Right renal cortex interstitium (tissue), 3 donors: ENCODE measurements at regions not wholly inside any gene's neighbourhood (a gene's known extent, or its start where the extent isn't known, plus 50 kb on each side); places are given as distances from the start of the nearest gene placed in this dataset.
A peak's percentile ranks its signal among the peaks of the same experiment; 100 is the strongest.

Experiments
- DNase-seq, 3 donors: peaks; one replicate each; pipeline ENCODE4 v3.0.0-alpha.2; 2013; ENCODE audit warnings: low read depth in 3 of 3, low spot score in 2 of 3

DNA sequence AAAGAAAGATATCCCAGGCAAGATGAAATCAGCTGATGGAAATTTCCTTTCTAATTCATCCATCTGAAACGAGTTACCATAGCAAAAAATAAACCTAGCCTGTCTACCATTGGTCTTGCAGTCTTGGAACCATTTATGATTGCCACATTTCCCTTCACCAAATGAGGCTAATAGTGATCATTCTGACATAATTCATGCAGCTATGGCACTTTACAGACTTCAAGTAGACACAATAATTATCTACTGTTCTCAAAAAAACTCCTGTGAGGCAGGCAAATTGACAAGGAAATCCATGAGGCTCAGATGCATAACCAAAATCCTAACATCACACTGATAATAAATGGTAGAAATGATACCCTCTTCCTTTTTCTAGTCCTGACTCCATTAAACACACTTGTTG lies 1669.7 kb upstream of the LRRTM1 start:
- DNase-seq = no peak

DNA sequence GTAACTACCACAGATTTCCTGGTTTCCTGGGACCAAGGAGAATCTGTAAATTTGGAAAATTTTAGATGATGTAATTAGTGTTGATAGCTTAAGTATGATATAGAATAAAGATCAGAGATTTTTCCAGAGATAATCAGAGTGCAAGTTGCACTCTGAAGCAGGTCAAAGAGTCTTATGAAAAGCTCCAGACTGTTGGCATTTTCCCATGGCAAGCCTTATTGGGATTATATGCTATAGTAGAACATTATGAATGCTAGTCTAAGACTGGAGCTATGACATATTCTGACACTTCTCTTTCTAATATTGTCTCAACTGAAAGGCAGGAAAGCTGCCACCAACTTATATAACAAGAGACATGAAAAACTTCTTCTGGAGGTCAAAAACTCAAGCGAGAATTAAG lies 1638.3 kb upstream of the LRRTM1 start:
- no peak for DNase-seq

DNA sequence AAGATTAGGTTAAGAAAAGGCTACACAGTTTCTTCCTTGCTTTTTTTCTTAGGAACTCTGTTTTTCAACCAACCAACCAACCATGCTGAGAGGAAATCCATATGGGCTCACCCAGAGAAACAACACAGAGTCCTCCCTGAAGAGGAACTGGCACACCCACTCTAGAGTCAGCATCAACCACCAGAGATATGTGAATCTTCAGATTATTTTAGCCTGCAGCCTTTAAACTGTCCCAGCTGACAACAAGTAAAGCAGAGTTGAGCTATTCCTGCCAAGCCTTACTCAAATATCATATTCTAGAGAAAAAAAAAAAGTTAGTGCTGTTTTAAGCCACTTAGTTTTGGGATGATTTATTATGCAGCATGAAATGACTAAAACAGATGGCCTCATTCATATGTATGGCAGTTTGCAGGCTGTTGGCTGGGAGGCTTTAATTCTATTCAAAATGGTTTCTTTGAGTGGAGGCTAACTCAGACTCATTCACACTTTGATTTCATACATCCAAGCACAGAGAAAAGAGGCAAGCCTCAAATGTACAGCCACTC lies 1637.7 kb upstream of the LRRTM1 start:
- no peak for DNase-seq

DNA sequence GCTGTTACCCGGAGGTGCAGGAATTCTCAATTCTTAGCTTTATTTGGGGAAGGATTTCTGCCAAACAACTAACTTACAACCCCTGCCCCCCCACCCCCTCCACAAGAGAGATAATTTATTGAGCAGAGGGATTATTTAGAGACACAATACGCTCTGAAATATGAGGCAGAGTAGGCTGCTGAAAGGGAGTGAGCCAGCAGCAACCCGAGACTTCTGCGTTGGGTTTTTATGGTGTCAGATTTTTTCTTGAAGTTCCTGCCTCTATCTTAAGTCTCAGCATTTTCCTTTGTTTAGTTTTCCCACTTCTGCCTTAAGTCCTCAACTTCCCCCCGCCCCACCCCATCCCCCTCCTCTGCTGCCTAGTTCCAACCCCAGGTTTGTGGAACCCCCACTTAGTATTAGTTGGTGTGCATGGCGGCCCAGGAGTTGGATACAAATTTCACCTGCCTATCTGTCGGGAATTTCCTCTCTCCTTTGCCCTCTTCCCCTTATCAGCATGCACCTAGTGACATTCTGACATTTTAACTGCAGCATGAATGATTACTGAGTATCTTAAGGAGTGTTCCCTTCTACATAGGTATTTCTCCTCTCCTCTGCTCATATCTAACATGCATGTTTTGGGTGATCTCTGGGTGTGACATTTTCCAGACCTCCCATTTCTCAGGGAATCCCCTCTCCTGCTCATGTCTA lies 1635.9 kb upstream of the LRRTM1 start:
- no peak for DNase-seq

DNA sequence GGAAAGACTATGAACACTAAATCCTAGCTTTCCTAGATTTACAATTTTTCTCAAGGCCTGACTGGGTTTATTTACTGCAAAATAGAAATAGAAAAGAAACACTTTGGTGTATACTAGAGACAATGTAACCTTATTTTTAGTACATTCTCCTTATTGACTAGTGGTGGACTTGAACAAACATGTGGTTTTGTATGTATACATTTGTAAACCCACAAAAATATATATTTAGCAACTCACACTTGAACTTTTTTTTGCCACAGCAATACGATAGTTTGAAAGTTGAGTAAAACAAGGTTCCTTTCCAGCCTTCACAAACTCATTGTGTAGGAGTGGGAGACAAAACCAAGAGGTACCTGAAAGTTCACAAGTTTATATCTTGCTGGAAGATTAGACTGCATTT lies 1633.4 kb upstream of the LRRTM1 start:
- no peak for DNase-seq

DNA sequence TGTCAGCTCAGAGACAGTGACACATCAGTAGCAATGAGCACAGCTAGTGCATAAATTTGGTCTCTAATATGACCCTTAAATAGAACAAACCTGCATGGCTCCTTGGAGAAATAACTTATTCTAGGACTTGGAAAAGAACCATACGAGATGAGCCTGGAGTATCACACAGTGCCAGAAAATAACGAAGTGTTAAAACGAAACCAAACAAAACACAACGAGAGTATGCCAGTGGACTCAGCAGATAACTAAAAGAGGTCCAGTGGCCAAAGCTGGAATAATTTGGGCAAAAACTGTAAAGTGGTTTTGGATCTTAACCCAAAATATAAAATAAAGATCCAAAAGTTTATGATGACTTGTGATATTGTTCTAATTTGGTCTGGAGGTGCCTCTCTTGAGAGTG lies 1599.0 kb upstream of the LRRTM1 start:
- DNase-seq = no peak

DNA sequence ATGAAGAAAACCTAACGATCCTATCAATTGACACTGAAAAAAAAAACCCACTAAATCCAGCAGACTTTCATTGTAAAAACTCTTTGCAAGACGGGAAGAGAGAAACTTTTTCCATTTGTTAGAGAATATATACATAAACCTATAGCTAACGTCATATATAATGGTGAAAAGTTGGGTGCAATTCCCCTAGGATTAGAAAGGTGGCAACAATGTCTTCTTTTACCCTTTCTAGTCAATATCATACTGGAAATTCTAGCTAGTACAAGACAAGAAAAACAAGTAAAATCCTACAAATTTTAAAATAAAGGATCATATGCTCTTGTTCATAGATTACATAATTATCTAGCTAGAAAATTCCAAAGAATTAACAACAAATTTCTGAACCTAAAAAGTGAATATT lies 1596.5 kb upstream of the LRRTM1 start:
- no peak for DNase-seq

DNA sequence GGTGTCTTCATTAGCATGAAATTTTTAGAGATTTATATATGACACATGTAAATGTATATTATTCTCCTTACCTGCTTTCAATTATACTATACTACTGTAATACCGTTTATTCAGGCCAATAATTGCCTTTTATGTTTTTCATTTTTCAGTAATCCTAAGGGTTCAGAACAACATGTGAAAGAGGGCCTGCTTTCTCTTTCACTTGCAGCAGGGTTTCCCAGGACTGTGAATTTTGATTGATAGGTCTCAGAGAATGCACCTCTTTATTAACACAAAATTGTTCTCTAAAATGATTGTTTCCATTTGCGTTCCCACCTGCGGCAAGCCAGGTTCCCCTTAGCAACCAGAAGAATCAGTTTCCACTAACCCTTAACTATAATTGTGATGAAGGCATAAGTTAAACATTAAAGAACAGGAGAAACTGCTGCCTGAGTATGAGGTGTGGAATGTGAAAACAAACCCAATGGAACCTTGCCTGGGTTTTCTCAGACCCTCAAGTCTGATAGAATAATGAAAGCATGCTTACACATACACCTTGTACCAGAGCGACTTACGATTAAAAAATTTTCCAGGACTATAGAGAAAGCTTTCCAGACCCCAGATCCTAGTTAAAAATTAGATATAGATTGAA lies 1591.2 kb upstream of the LRRTM1 start:
- peak in 2 of 3 donors; percentile 15 to 19 for DNase-seq

DNA sequence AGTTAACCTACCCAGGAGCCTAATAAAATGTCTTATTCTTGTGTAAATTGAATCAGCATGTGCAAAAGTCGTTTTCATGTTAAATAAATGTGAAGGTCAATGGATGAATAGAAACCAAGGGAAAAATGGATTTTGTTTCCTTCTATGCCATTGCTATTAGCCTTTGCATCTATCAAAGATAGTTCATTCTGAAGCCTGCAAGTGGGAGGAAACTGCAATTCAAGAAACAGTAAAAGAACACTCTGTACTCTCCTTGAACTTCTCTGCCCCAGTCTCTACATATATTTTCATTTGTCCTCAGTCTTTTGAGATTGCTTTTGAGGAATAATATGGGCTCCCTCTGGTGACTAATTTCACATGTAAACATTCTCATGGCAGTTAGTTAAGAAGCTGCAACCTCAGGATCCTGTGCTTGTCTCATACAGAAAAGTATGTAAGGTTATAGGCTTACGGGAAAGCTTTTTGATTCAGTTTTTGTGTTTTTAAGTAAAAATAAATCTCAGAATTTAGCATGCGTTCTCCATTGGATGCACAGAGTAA lies 1590.0 kb upstream of the LRRTM1 start:
- DNase-seq = peak in 1 of 3 donors; percentile 12

DNA sequence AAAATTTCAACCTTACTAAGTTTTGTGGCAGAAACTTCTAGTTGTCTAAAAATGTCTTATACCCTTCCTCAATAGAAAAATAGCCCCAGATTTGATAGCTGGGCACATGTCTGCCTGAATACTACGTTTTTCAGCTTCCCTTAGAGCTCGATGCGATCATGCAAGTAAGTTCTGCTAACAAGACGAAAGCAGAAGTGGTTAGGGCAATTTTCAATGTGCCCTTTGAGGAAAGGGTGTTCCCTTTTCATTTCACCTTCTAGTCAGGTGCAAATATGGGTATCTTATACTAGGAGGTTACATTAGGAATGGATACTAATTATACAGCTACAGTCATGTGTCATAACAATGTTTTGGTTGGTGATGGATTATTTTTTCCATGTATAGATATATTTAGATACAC lies 1572.1 kb upstream of the LRRTM1 start:
- DNase-seq = no peak

DNA sequence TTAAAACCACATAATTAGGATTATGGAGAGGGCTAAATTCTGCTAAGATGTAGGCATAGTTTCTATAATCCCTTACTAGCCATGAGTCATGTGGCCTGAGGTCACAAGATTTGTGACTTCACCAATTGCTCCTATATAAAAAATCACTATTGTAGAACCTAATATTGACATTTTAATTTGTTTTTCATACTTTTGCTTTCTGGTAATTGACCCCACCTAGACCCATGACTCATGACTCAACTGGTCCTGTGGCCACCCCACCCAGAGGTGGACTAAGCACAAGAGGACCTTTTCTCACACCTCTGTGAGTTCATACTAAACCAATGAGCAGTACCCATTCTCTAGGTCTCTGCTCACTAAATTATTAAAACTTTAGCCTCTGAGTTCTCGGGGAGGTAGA lies 1567.5 kb upstream of the LRRTM1 start:
- DNase-seq = no peak

DNA sequence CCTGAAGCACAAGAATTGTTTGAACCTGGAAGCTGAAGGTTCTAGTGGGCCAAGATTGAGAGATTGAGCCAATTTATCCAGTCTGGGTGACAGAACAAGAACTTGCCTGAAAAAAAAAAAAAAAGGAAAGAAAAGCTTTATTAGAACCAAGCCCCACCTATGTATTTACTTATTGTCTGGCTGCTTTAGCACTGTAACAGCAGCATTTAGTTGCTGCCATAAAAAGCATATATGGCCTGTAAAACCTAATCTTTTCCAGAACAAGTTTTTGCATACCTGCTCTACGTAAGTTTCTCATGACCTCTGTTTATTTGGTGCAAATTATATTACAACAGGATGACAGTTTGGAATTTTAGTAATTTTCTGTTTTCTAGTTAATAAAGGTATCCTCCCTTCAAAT lies 1565.6 kb upstream of the LRRTM1 start:
- DNase-seq = no peak

DNA sequence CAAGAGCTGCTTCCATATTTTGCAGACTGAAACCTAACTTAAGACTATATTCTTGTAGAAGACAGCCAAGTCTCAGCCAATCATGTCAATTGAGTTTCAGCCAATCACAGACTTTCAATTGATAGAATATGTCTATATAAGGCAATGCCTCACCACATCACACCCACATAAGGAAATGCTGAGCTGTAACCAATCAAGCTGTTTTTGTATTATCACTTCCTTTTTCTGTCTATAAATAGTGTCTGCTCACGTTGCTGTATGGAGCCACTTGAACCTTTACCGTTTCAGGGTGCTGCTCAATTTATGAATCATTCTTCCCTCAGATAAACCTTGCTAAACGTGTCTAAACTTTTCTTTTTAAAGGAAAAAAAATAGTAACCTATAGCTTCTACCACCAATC lies 1554.4 kb upstream of the LRRTM1 start:
- DNase-seq = no peak

DNA sequence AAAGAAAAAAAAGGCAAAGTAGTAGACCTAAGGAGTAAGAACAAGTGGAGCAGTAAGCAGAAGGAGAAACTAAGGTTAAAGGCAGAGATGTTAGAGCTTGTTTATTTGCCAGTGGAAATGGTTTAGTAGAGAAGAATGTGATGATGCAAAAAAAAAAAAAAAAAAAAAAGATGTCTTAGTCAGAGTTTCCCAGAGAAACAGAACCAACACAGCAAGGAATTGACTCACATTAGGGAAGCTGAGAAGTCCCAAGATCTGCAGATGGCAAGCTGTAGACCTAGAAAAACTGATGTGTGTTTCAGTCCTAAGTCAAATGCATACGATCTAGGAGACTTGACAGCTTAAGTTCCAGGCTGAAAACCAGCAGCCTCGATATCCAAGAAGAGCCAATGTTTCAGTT lies 1548.8 kb upstream of the LRRTM1 start:
- DNase-seq = no peak

DNA sequence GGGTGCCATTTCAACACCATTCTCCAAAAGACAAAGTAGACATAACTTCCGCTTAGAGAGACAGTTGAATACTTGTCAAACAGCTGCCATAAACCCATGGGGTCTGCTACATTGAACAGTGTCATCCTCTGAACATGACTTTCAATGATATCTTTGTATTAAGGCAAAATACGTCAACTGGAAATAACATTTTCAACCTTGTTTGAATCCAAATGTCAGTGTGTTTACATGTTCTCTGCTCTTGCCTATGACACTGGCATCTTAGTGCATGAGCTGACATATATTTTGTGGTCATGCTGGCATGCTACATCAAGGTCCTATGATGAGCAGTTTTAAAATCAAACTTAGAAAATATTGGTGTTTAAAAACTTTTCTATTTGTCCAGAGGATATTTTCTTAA lies 1548.1 kb upstream of the LRRTM1 start:
- no peak for DNase-seq

DNA sequence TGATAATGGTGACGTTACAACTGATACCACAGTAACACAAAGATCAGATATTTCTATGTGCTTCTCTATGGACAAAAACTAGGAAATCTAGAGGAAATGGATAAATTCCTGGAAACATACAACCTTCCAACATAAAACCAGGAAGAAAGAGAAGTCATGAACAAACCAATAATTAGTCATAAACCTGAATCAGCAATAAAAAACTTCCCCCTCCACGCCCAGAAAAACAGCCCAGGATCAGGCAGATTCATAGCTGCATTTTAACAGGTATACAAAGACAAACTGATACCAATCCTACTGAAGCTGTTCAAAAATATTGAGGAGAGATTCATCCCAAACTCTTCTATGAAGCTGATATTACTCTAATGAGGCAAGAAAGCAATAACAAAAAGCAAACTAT lies 1535.2 kb upstream of the LRRTM1 start:
- no peak for DNase-seq

DNA sequence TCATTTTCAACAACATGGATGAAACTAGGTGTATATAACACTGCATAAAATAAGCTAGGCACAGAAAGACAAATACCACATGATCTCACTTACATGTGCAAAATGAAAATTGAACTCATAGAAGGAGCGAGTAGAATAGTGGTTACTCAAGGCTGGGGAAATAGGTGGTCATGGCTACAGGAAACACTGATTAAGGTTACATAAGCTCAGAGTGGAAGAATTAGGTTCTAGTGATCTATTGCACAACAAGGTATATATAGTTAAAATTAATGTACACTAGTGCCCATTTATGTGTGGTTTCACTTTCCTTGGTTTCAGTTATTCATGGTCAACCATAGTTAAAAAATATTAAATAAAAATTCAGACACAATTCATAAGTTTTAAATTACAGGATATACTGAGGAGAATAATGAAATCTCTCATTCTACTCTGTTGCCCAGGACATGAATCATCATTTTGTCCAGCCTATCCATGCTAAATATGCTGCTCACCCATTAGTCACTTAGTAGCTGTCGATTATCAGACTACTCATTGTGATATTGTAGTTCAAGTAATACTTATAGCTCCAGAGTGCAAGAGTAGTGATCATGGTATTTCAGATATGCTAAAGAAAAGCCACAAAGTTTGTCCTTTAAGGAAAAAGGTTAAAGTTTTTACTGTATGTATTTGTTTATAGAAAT lies 1530.9 kb upstream of the LRRTM1 start:
- no peak for DNase-seq

DNA sequence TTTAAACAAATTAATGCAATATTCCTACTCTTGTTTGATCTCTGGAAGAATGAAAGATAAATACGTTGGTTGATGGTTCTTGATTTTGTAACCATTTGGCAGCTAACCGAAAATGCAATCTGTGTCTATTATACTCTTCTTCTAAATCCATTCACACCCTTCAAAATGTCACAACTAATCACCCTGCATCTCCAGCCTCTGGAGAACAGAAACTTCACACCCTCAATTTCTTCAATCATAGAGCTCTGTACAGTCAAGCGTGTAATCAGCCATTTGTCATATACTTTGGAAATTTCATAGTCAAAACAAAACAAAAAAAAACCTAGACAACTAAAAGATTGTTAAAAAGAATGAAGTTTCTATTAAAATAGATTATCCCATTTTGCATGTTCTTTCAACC lies 1482.3 kb upstream of the LRRTM1 start:
- DNase-seq = no peak

DNA sequence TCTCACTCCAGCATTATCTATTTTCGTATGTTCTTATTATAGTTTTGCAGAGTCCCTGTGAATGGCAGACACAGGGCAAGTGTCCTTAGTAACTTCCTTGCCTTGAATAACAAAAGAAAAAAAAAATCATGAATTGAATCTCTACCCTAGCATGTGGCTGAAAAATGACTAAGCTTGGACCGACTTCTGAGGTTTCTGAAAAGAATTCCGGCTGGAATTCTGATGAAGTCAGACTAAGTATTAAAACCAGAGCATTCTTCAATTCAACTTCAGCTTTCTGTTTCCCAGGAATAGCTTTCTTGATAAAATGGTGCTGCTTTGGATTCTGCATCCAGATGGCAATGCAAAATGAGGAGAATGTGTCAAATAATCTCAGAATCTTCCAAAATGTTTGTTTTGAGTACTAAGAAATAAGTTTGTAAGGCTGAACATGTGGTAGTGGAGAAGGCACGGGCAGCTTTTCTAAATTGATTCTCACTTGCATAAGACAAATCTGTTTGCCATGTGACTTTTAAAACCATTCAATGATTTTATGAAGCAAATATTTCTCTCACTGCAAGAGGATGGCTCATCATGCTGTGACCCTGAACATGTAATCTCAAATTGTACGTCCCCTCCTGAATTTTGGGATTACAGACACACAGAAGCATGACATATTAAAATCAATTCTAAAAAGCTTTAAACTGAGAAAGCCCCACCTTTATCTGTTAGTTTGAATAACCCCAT lies 1462.8 kb upstream of the LRRTM1 start:
- DNase-seq = no peak

DNA sequence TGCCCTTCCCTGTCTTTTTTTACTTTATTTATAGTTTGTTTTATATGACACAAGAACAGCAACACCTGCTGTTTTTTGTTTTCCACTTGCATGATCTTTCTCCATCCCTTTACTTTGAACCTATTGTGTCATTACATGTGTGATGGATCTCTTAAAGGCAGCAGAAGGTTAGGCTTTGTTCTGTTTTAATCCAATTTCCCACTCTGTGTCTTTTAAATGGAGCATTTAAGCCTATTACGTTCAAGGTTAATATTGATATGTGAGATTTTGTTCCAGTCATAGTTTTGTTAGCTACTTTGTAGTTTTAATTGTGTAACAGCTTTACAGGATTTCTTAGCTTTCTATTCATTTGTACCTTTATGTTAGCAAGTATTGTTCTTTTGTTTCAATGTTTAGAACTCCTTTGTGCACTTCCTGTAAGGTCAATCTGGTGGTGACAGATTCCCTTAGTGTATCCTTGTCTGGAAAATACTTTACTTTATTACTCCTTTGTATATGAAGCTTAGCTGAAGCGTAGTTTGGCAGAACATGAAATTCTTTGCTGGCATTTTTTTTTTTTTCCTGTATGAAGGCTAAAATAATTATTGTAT lies 1443.0 kb upstream of the LRRTM1 start:
- DNase-seq = no peak

DNA sequence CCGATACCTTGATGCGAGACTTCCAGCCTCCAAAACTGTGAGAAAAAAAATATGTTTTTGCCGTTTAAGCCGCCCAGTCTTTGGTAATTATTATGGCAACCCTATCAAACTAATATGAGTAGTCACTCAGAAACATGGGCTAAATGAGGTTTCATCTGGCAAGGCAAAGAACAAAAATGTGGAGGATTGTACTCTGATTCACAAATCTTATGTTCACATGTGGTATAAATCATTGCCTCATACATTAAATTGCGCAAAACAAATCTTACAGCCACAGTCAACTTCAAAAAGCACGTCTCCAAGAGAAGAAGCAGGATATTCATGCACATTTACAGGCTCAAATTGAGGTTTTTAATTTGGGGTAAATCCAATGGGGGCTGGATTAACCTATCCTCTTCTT lies 1435.4 kb upstream of the LRRTM1 start:
- DNase-seq = no peak
